ENCODE measurements at regions not wholly inside any gene's neighbourhood (a gene's known extent, or its start where the extent isn't known, plus 50 kb on each side); places are given as distances from the start of the nearest gene placed in this dataset.

GRCh38 chr4:123569541-123569940 lies 172.9 kb downstream of the SPRY1 start:
- DNase-seq (ENCODE audit: low read depth, low spot score), result no peak

- DNase-seq (ENCODE audit: low read depth, low spot score), result no peak
Observed at GRCh38 chr4:123573866-123574508, 177.4 kb downstream of the SPRY1 start.

GRCh38 chr4:123575291-123575690 lies 178.7 kb downstream of the SPRY1 start:
- no peak for DNase-seq (ENCODE audit: low read depth, low spot score)

GRCh38 chr4:123577225-123577906 lies 180.8 kb downstream of the SPRY1 start:
- no peak for DNase-seq (ENCODE audit: low read depth, low spot score)

GRCh38 chr4:123578276-123579029 lies 181.9 kb downstream of the SPRY1 start:
- no peak for DNase-seq (ENCODE audit: low read depth, low spot score)

DNA sequence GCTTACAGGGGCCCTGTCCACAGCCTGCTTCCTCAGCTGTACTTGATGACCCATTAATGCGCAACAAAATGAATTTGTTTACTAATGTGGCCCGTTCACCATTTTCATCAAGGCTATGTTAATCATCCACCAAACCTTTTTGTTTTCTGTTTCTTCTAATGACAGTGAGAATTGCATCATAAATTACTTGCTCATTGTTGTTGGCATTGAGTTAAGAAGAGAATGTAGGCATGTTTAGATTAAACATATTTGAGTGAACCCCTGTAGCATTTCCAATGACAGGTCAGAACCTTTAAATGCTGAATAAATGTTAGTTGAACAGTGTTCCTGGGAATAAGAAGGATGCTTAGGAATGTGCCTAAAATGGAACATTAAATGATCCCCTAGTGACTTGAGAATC lies 183.4 kb downstream of the SPRY1 start:
- no peak for DNase-seq (ENCODE audit: low read depth, low spot score)

- no peak for DNase-seq (ENCODE audit: low read depth, low spot score)
Observed at GRCh38 chr4:123580981-123581664, 184.5 kb downstream of the SPRY1 start.

DNA sequence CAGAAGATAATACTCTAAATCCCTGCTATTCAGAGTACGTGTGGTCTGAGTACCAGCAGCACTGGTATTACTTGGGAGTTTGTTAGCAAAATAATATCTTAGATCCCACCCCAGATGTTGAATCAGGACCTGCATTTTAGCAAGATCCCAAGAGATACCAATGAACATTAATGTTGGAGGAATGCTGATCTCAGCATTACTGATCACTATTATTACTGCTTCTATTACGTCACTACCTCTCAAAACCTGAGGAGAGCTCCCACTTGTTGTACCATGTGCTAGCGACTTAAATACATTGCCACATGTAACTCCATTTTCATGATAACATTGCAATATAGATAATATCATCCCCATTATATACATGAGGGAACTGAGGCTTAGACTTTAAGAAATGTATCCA lies 185.2 kb downstream of the SPRY1 start:
- DNase-seq (ENCODE audit: low read depth, low spot score), result no peak

- no peak for DNase-seq (ENCODE audit: low read depth, low spot score)
Observed at GRCh38 chr4:123583043-123583442, 186.4 kb downstream of the SPRY1 start.

GRCh38 chr4:123585111-123585510 lies 188.5 kb downstream of the SPRY1 start:
- DNase-seq (ENCODE audit: low read depth, low spot score), result no peak

DNA sequence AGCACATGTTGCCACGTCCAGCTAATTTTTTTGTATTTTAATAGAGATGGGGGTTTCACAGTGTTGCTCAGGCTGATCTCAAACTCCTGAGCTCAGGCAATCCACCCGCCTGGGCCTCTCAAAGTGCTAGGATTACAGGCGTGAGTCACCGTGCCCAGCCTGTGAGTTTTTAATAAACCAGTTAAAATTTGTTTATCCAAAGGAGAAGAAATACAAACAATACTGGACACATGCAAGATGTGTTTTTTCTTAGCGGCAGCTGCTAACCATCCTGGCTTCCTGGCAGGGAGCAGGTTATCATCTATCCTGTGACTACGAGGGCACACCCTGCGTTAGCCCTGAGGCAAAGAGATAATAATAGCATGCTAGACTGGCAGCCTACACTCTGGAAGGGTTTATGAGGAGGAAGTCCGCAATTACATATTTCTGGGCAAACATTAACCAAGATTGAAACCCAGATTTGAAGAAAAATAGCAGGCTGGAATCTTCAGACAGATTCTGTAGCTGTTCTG lies 191.4 kb downstream of the SPRY1 start:
- peak; percentile 46 for DNase-seq (ENCODE audit: low read depth, low spot score)

DNA sequence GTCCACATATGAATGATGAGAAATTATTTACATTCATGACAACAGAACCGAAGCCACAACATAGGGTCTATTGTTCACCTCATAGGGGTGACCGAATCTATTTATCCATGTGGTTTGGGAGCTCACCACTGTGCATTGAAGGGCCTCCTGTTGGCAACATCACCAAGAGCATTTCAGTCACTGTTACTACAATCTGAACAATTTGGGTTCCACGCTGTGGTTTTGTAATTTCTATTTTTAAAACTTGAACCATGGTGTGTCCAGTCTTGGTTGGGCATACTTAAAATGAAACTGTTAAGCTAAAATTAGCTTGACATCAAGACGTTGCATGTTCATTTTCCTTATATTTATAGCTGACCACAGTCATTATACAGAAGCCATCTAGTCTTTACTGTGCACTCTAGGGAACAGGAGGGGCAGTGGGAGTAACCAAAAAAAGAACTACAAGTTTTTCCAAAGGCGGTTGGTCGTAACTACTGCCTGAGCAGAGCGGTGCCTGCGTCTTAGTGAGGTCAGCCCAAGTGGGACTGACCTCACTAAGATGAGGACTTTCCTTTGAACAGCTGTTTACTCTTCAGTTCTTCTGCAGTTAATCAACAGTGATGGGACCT lies 192.1 kb downstream of the SPRY1 start:
- DNase-seq (ENCODE audit: low read depth, low spot score), result no peak

- DNase-seq (ENCODE audit: low read depth, low spot score), result no peak
Observed at GRCh38 chr4:123589301-123589700, 192.7 kb downstream of the SPRY1 start.

DNA sequence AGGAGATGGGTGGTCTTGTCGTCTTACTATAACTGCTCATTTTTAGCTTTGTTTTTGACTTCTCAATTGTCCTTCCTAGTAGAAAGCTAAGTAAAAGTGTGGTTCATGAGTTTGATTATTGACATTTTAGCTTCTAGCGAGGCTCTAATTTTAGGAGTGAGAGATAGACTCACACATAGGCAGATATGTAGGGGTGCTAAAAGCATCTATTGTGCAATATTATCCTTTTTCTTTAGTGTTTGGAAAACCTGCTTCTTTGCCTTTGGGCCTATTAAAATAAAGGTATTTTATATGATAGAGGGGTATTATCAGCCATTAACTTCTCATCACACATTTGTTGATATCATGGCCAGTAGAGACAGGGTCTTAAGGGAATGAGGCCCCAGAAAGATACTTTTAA lies 195.3 kb downstream of the SPRY1 start:
- DNase-seq (ENCODE audit: low read depth, low spot score), result no peak

DNA sequence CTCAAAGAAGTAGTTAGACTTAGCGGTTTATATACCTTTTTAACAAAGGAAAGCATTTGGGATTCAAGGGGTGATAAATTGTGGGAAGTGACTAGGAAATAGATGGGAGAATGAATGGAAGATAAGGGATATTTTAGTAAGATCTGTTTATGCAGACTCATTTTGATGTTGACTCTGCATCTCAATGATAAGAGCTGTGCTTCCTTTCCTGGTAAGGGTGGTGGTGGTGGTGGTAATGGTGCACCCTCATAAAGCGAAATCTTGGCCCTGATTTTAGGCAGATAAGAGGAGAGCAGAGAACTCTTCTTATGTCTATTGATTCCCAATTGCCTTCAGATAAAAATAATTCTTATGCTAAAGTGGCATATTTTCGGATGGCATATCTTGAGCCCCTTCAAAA lies 197.1 kb downstream of the SPRY1 start:
- no peak for DNase-seq (ENCODE audit: low read depth, low spot score)

- DNase-seq (ENCODE audit: low read depth, low spot score), result no peak
Observed at GRCh38 chr4:123596805-123597204, 200.2 kb downstream of the SPRY1 start.

DNA sequence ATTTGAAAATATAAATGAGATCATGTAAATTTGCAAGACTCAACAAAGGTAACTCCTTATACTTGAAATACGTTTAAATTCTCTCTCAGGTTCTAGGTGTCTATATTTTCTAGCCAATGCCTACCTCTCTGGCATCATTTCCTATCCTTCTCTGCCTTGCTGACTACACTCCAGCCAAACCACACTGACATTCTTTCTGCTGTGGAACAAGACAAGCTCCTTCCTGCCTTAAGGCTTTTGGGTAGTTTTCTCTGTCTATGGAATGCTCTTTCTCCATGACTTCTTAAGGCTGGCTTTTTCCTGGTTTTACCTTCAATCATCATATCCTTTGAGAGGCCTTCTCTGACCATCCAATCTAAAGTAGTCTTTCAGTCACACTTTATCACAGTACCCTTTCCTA lies 201.0 kb downstream of the SPRY1 start:
- DNase-seq (ENCODE audit: low read depth, low spot score), result no peak

- DNase-seq (ENCODE audit: low read depth, low spot score), result no peak
Observed at GRCh38 chr4:123598331-123598730, 201.7 kb downstream of the SPRY1 start.

GRCh38 chr4:123599061-123599919 lies 202.7 kb downstream of the SPRY1 start:
- DNase-seq (ENCODE audit: low read depth, low spot score), result no peak

- DNase-seq (ENCODE audit: low read depth, low spot score), result no peak
Observed at GRCh38 chr4:123599920-123600810, 203.6 kb downstream of the SPRY1 start.

Measured in smooth muscle cell of the brain vasculature (primary cell).